Transverse colon (tissue), 4 donors: ENCODE measurements at regions not wholly inside any gene's neighbourhood (a gene's known extent, or its start where the extent isn't known, plus 50 kb on each side); places are given as distances from the start of the nearest gene placed in this dataset.

ENCODE experiments used
- CTCF ChIP-seq, 5 experiments: fragments of 200-600 bp in 3 of 5; fragments of 450-650 bp in 2 of 5; sonication (generic) in 3 of 5; IDR thresholded peaks; 1 replicate in 2 of 5; 2 replicates in 3 of 5; pipeline ENCODE4 v1.5.1; 2016 to 2017; ENCODE audit warnings: antibody characterized with exemption in 5 of 5, inconsistent platforms in 3 of 5, mild to moderate bottlenecking in 2 of 5, moderate library complexity in 1 of 5
- EP300 ChIP-seq: sonication (generic); formaldehyde crosslinking; IDR thresholded peaks from one replicate; pipeline ENCODE4 v1.6.1; 2017; ENCODE audit warnings: antibody characterized with exemption, low read depth
- POLR2A ChIP-seq: fragments of 450-650 bp; IDR thresholded peaks from one replicate; pipeline ENCODE4 v1.6.1; 2016; ENCODE audit warnings: antibody characterized with exemption, mild to moderate bottlenecking, moderate library complexity
- POLR2AphosphoS5 ChIP-seq, 3 donors: sonication (generic); formaldehyde crosslinking; IDR thresholded peaks; one replicate each; pipeline ENCODE4 v1.6.1; 2016; ENCODE audit warnings: antibody characterized with exemption in 3 of 3

GRCh38 chr5:23158179-23158578, 305.0 kb upstream of the CDH12 start:
- TF ChIP-seq CTCF (IDR thresholded peaks at IDR 0.05) (no peak), POLR2AphosphoS5 (IDR thresholded peaks at IDR 0.05) (no peak), POLR2A (no peak), EP300 (no peak)
